Neural progenitor cell (in vitro differentiated cells): ENCODE measurements at regions not wholly inside any gene's neighbourhood (a gene's known extent, or its start where the extent isn't known, plus 50 kb on each side); places are given as distances from the start of the nearest gene placed in this dataset.

Experiments used
- EZH2 ChIP-seq: fragments of 200-600 bp; sonication (generic); IDR thresholded peaks from 2 replicates; pipeline ENCODE4 v1.6.1; 2017; ENCODE audit warnings: antibody characterized with exemption, mild to moderate bottlenecking, moderate library complexity
- EZH2phosphoT487 ChIP-seq: fragments of 200-600 bp; sonication (generic); IDR thresholded peaks from 2 replicates; pipeline ENCODE4 v1.6.1; 2017; ENCODE audit warnings: antibody characterized with exemption
- TF ChIP-seq, protein P1 (sequence below): fragments of 200-600 bp; sonication (generic); IDR thresholded peaks from 2 replicates; pipeline ENCODE4 v1.5.1; 2017; ENCODE audit warnings: antibody characterized with exemption, mild to moderate bottlenecking

DNA sequence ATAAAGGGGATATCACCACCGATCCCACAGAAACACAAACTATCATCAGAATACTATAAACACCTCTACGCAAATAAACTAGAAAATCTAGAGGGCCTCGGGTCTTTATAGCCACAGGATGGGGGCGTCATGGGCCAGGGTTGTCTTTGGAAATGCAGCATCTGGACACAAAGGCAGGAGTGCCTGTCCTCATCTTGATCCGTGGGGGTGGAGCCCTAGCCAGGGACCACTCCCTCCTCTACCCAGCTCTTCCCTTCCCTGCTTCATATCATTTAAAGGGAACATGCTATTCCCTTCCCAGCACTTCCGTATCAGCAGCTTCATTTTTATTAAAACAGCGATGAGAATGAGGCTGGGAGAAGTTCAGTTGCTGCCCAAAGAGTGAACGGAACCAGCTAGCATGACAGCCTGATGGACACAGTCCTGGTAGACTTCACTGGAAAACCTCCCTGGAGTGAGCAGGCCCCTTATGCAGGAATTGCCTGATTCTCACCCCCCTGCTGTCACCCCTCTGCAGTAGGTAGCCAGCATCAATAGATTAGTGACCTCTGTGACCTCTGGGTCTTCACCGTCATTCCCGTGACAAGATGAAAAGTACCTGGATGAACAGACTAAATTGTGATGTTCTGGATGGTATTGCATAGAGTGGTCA lies 251.4 kb upstream of the RGS6 start:
- TF ChIP-seq, protein P1, sequence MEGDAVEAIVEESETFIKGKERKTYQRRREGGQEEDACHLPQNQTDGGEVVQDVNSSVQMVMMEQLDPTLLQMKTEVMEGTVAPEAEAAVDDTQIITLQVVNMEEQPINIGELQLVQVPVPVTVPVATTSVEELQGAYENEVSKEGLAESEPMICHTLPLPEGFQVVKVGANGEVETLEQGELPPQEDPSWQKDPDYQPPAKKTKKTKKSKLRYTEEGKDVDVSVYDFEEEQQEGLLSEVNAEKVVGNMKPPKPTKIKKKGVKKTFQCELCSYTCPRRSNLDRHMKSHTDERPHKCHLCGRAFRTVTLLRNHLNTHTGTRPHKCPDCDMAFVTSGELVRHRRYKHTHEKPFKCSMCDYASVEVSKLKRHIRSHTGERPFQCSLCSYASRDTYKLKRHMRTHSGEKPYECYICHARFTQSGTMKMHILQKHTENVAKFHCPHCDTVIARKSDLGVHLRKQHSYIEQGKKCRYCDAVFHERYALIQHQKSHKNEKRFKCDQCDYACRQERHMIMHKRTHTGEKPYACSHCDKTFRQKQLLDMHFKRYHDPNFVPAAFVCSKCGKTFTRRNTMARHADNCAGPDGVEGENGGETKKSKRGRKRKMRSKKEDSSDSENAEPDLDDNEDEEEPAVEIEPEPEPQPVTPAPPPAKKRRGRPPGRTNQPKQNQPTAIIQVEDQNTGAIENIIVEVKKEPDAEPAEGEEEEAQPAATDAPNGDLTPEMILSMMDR: no peak
- TF ChIP-seq EZH2 (no peak), EZH2phosphoT487 (no peak)
